Naive B cell (primary cell): ENCODE measurements at regions not wholly inside any gene's neighbourhood (a gene's known extent, or its start where the extent isn't known, plus 50 kb on each side); places are given as distances from the start of the nearest gene placed in this dataset.

Experiments
- ATAC-seq, 2 donors: fragments of 150-1000 bp; cut with Tn5 transposase; 2 replicates each; pipeline ENCODE4 v1.10.0; 2021; ENCODE audit warnings: low read depth in 2 of 2, mild to moderate bottlenecking in 2 of 2, moderate library complexity in 2 of 2
- DNase-seq: peaks from one replicate; pipeline ENCODE4 v3.0.0; 2022
- H3K27ac Mint-ChIP-seq, 6 donors: one replicate each; pipeline ENCODE4 v1.8.0; 2020 to 2022; ENCODE audit warnings: mild to moderate bottlenecking in 6 of 6, mixed read lengths in 6 of 6, moderate library complexity in 5 of 6, inconsistent platforms in 2 of 6
- H3K27me3 Mint-ChIP-seq, 3 donors: one replicate each; pipeline ENCODE4 v1.8.0; 2021 to 2022; ENCODE audit warnings: mixed read lengths in 3 of 3, mild to moderate bottlenecking in 1 of 3
- H3K36me3 Mint-ChIP-seq, 2 donors: one replicate each; pipeline ENCODE4 v1.8.0; 2020 to 2022; ENCODE audit warnings: mixed read lengths in 2 of 2, inconsistent platforms in 1 of 2, mild to moderate bottlenecking in 1 of 2
- H3K4me1 Mint-ChIP-seq, 3 donors: one replicate each; pipeline ENCODE4 v1.8.0; 2020 to 2022; ENCODE audit warnings: mixed read lengths in 3 of 3, inconsistent platforms in 1 of 3, mild to moderate bottlenecking in 1 of 3, moderate library complexity in 1 of 3
- H3K4me3 Mint-ChIP-seq, 8 donors: one replicate each; pipeline ENCODE4 v1.8.0; 2020 to 2022; ENCODE audit warnings: mild to moderate bottlenecking in 8 of 8, mixed read lengths in 8 of 8, moderate library complexity in 8 of 8, inconsistent platforms in 2 of 8
- H3K9me3 Mint-ChIP-seq, 7 donors: one replicate each; pipeline ENCODE4 v1.8.0; 2020 to 2022; ENCODE audit warnings: mixed read lengths in 7 of 7, mild to moderate bottlenecking in 5 of 7, inconsistent platforms in 2 of 7, moderate library complexity in 1 of 7

- Mint-ChIP-seq H3K27me3 (no peaks in the 10 kb centered on the region), H3K9me3 (peaks cover 0 to 6% (median 0%) of the 10 kb centered on the region in 7 donors), H3K4me3 (no peak overlapping the region), H3K4me1 (no peaks in the 10 kb centered on the region), H3K36me3 (no peaks in the 10 kb centered on the region), H3K27ac (no peak overlapping the region)
- DNase-seq (no peak), ATAC-seq (no peak)
These were observed 123.7 kb downstream of the UFM1 start for GRCh38 chr13:38473305-38473704.

- DNase-seq (no peak), ATAC-seq (no peak)
- Mint-ChIP-seq H3K27me3 (peaks cover 0 to 4% (median 0%) of the 10 kb centered on the region in 3 donors), H3K4me1 (no peaks in the 10 kb centered on the region), H3K27ac (no peak overlapping the region), H3K36me3 (no peaks in the 10 kb centered on the region), H3K9me3 (peaks cover 0 to 4% (median 0%) of the 10 kb centered on the region in 7 donors), H3K4me3 (no peak overlapping the region)
These were observed 128.0 kb downstream of the UFM1 start for GRCh38 chr13:38477676-38478075.

- ATAC-seq (no peak), DNase-seq (no peak)
- H3K27ac Mint-ChIP-seq: no peak overlapping the region
- no peaks in the 10 kb centered on the region for H3K9me3 Mint-ChIP-seq
- peaks cover 0 to 4% (median 0%) of the 10 kb centered on the region in 3 donors for H3K27me3 Mint-ChIP-seq
- no peaks in the 10 kb centered on the region for H3K4me1 Mint-ChIP-seq
- no peaks in the 10 kb centered on the region for H3K36me3 Mint-ChIP-seq
- H3K4me3 Mint-ChIP-seq: no peak overlapping the region
These were observed 134.0 kb downstream of the UFM1 start for GRCh38 chr13:38483623-38484022.

- H3K36me3 Mint-ChIP-seq: no peaks in the 10 kb centered on the region
- H3K27me3 Mint-ChIP-seq: peaks cover 0 to 3% (median 0%) of the 10 kb centered on the region in 3 donors
- H3K27ac Mint-ChIP-seq: no peak overlapping the region
- ATAC-seq: no peak
- H3K9me3 Mint-ChIP-seq: peaks cover 0 to 5% (median 0%) of the 10 kb centered on the region in 7 donors
- DNase-seq: no peak
- H3K4me3 Mint-ChIP-seq: no peak overlapping the region
- no peaks in the 10 kb centered on the region for H3K4me1 Mint-ChIP-seq
These were observed 141.0 kb downstream of the UFM1 start for GRCh38 chr13:38490657-38491056.

- Mint-ChIP-seq H3K27me3 (peaks cover 0 to 6% (median 0%) of the 10 kb centered on the region in 3 donors), H3K4me1 (no peaks in the 10 kb centered on the region), H3K36me3 (no peaks in the 10 kb centered on the region), H3K9me3 (peaks cover 0 to 9% (median 2%) of the 10 kb centered on the region in 7 donors), H3K27ac (no peak overlapping the region), H3K4me3 (no peak overlapping the region)
- ATAC-seq (no peak), DNase-seq (no peak)
These were observed 144.8 kb downstream of the UFM1 start for GRCh38 chr13:38494445-38494844.

GRCh38 chr13:38496917-38497316 is 147.3 kb downstream of the UFM1 start:
- Mint-ChIP-seq H3K9me3 (peaks cover 0 to 9% (median 2%) of the 10 kb centered on the region in 7 donors), H3K4me3 (no peak overlapping the region), H3K27ac (no peak overlapping the region), H3K4me1 (no peaks in the 10 kb centered on the region), H3K36me3 (no peaks in the 10 kb centered on the region), H3K27me3 (peaks cover 0 to 6% (median 0%) of the 10 kb centered on the region in 3 donors)
- DNase-seq (no peak), ATAC-seq (no peak)

- Mint-ChIP-seq H3K27me3 (peaks cover 0 to 6% (median 0%) of the 10 kb centered on the region in 3 donors), H3K4me3 (no peak overlapping the region), H3K4me1 (no peaks in the 10 kb centered on the region), H3K27ac (no peak overlapping the region), H3K9me3 (peaks cover 0 to 9% (median 2%) of the 10 kb centered on the region in 7 donors), H3K36me3 (no peaks in the 10 kb centered on the region)
- no peak for DNase-seq
- ATAC-seq: no peak
These were observed 148.6 kb downstream of the UFM1 start for GRCh38 chr13:38498271-38498670.

- H3K36me3 Mint-ChIP-seq: no peaks in the 10 kb centered on the region
- no peak overlapping the region for H3K4me3 Mint-ChIP-seq
- peaks cover 0 to 3% (median 0%) of the 10 kb centered on the region in 7 donors for H3K9me3 Mint-ChIP-seq
- DNase-seq: no peak
- no peaks in the 10 kb centered on the region for H3K4me1 Mint-ChIP-seq
- peaks cover 0 to 10% (median 0%) of the 10 kb centered on the region in 3 donors for H3K27me3 Mint-ChIP-seq
- no peak for ATAC-seq
- no peak overlapping the region for H3K27ac Mint-ChIP-seq
These were observed 164.9 kb downstream of the UFM1 start for GRCh38 chr13:38514575-38514974.

- no peak overlapping the region for H3K27ac Mint-ChIP-seq
- H3K4me1 Mint-ChIP-seq: no peaks in the 10 kb centered on the region
- ATAC-seq: no peak
- no peak overlapping the region for H3K4me3 Mint-ChIP-seq
- DNase-seq: no peak
- H3K27me3 Mint-ChIP-seq: peaks cover 0 to 6% (median 0%) of the 10 kb centered on the region in 3 donors
- H3K36me3 Mint-ChIP-seq: no peaks in the 10 kb centered on the region
- peaks cover 0 to 6% (median 0%) of the 10 kb centered on the region in 7 donors for H3K9me3 Mint-ChIP-seq
These were observed 168.5 kb upstream of the FREM2 start for GRCh38 chr13:38518328-38518727.

GRCh38 chr13:38519229-38519911 is 167.5 kb upstream of the FREM2 start:
- Mint-ChIP-seq H3K9me3 (peaks cover 0 to 6% (median 0%) of the 10 kb centered on the region in 7 donors), H3K27me3 (peaks cover 0 to 6% (median 0%) of the 10 kb centered on the region in 3 donors), H3K4me3 (no peak overlapping the region), H3K27ac (no peak overlapping the region), H3K36me3 (no peaks in the 10 kb centered on the region), H3K4me1 (no peaks in the 10 kb centered on the region)
- no peak for ATAC-seq
- DNase-seq: no peak

- H3K4me3 Mint-ChIP-seq: peak overlapping the region in 1 of 8 donors; percentile 65
- ATAC-seq (no peak), DNase-seq (no peak)
- H3K9me3 Mint-ChIP-seq: peaks cover 0 to 6% (median 0%) of the 10 kb centered on the region in 7 donors
- no peak overlapping the region for H3K27ac Mint-ChIP-seq
- no peaks in the 10 kb centered on the region for H3K27me3 Mint-ChIP-seq
- no peaks in the 10 kb centered on the region for H3K4me1 Mint-ChIP-seq
- H3K36me3 Mint-ChIP-seq: no peaks in the 10 kb centered on the region
These were observed 166.8 kb upstream of the FREM2 start for GRCh38 chr13:38520041-38520440.

GRCh38 chr13:38527140-38527539 is 159.7 kb upstream of the FREM2 start:
- ATAC-seq (no peak), DNase-seq (no peak)
- H3K4me1 Mint-ChIP-seq: no peaks in the 10 kb centered on the region
- H3K27me3 Mint-ChIP-seq: no peaks in the 10 kb centered on the region
- no peaks in the 10 kb centered on the region for H3K36me3 Mint-ChIP-seq
- H3K9me3 Mint-ChIP-seq: no peaks in the 10 kb centered on the region
- no peak overlapping the region for H3K27ac Mint-ChIP-seq
- no peak overlapping the region for H3K4me3 Mint-ChIP-seq

- no peak for ATAC-seq
- Mint-ChIP-seq H3K4me1 (no peaks in the 10 kb centered on the region), H3K9me3 (no peaks in the 10 kb centered on the region), H3K27ac (peak overlapping the region in 1 of 6 donors; percentile 1), H3K27me3 (no peaks in the 10 kb centered on the region), H3K36me3 (no peaks in the 10 kb centered on the region), H3K4me3 (no peak overlapping the region)
- no peak for DNase-seq
These were observed 157.9 kb upstream of the FREM2 start for GRCh38 chr13:38528986-38529385.

- no peak overlapping the region for H3K27ac Mint-ChIP-seq
- DNase-seq (no peak), ATAC-seq (no peak)
- H3K9me3 Mint-ChIP-seq: no peaks in the 10 kb centered on the region
- no peaks in the 10 kb centered on the region for H3K4me1 Mint-ChIP-seq
- H3K36me3 Mint-ChIP-seq: no peaks in the 10 kb centered on the region
- H3K4me3 Mint-ChIP-seq: no peak overlapping the region
- H3K27me3 Mint-ChIP-seq: no peaks in the 10 kb centered on the region
These were observed 156.4 kb upstream of the FREM2 start for GRCh38 chr13:38530492-38530891.
